ENCODE measurements at regions not wholly inside any gene's neighbourhood (a gene's known extent, or its start where the extent isn't known, plus 50 kb on each side); places are given as distances from the start of the nearest gene placed in this dataset.

- H3K4me3 ChIP-seq (replicated peaks in 1 of 3; ENCODE audit: insufficient read depth in 1 of 3, low read depth in 2 of 3, low read length in 3 of 3) = no peak overlapping the region
- no peaks in the 10 kb centered on the region for H3K4me1 ChIP-seq (ENCODE audit: insufficient read depth, low read length)
- ATAC-seq (no peak), FAIRE-seq (no peak), DNase-seq (ENCODE audit: low spot score) (no peak)
- peaks cover 6 to 69% of the 10 kb centered on the region in 2 experiments; a peak in 4 of 5 replicates for H3K27me3 ChIP-seq (ENCODE audit: control insufficient read depth in 1 of 2, insufficient read depth in 2 of 2, low read length in 2 of 2)
- no peak overlapping the region for H3K9ac ChIP-seq (ENCODE audit: insufficient read depth, low read depth, low read length)
- CTCF ChIA-PET (ENCODE audit: low intra/inter-chr PET ratio, low total read pairs) = no interaction called here
- H2AFZ ChIP-seq (ENCODE audit: low read length) = no peak overlapping the region
- H3K36me3 ChIP-seq (replicated peaks in 1 of 2; ENCODE audit: control insufficient read depth in 1 of 2, insufficient read depth in 2 of 2, low read length in 2 of 2) = no peaks in the 10 kb centered on the region
- no TSS peak for BruUV-seq (replicated peaks)
- H4K20me1 ChIP-seq (ENCODE audit: insufficient read depth, low read length) = no peaks in the 10 kb centered on the region
- in situ Hi-C loops (cut with HindIII; ENCODE audit: extremely low pct_ligation_motif_present, low pct_unique_long_range_greater_than_20kb) = no loop called here
- WGBS (ENCODE audit: low lambda C conversion rate) = 1% methylated on average over 7 of the region's 15 CpGs
- H3K4me2 ChIP-seq (ENCODE audit: low read depth, low read length) = no peak overlapping the region
- intact Hi-C loops (cut with micrococcal nuclease; ENCODE audit: unreplicated experiment) = no loop called here
- no peaks in the 10 kb centered on the region for H3K9me3 ChIP-seq (ENCODE audit: low read length)
- POLR2A ChIA-PET = no interaction called here
- TF ChIP-seq ZBTB7B (CRISPR knock-in tag; IDR thresholded peaks at IDR 0.05) (no peak), NCOA2 (CRISPR knock-in tag; IDR thresholded peaks at IDR 0.05) (no peak), BATF2 (CRISPR knock-in tag; IDR thresholded peaks at IDR 0.05) (no peak), ZNF205 (CRISPR knock-in tag; IDR thresholded peaks at IDR 0.05) (no peak), IKZF4 (CRISPR knock-in tag; IDR thresholded peaks at IDR 0.05; ENCODE audit: borderline replicate concordance, low read depth, not compliant biosample characterization) (no peak), MTA1 (CRISPR knock-in tag; IDR thresholded peaks at IDR 0.05; ENCODE audit: borderline replicate concordance) (no peak), MED13 (CRISPR knock-in tag; IDR thresholded peaks at IDR 0.05) (no peak), SALL1 (CRISPR knock-in tag; IDR thresholded peaks at IDR 0.05) (no peak), FUBP1 (CRISPR knock-in tag; IDR thresholded peaks at IDR 0.05; ENCODE audit: borderline replicate concordance) (no peak)
- H3K79me2 ChIP-seq (ENCODE audit: insufficient read depth, low read length) = no peaks in the 10 kb centered on the region
- no peak overlapping the region for H3K27ac ChIP-seq (ENCODE audit: extremely low read length, insufficient read depth, low read length)
Observed at GRCh38 chr22:49111085-49111484, 716.6 kb downstream of the BRD1 start.

Data from HepG2 (cell line).